Cardiac muscle cell (in vitro differentiated cells and primary cell): ENCODE measurements at regions not wholly inside any gene's neighbourhood (a gene's known extent, or its start where the extent isn't known, plus 50 kb on each side); places are given as distances from the start of the nearest gene placed in this dataset.
"Not testable (repeated sequence)": the region's sequence is repeated elsewhere in the genome, so short reads cannot be mapped to it uniquely, and the experiment has no call there.

Experiments used
- DNase-seq, 2 donors: peaks; one replicate each; pipeline versions ENCODE4 v3.0.0 to v3.0.0-alpha.2; 2010 to 2017; ENCODE audit warnings: low read depth in 1 of 2, low spot score in 1 of 2
- H3K27ac ChIP-seq: fragments of 200-600 bp; sonication (generic); 2 replicates; pipeline ENCODE4 v1.5.1; 2016
- H3K27me3 ChIP-seq: fragments of 200-600 bp; sonication (generic); 2 replicates; pipeline ENCODE4 v1.6.0; 2016; ENCODE audit warnings: control low read depth
- H3K36me3 ChIP-seq: fragments of 200-600 bp; sonication (generic); 2 replicates; pipeline ENCODE4 v1.5.1; 2016; ENCODE audit warnings: control low read depth
- H3K4me1 ChIP-seq: fragments of 200-600 bp; sonication (generic); 2 replicates; pipeline ENCODE4 v1.8.1; 2017; ENCODE audit warnings: low read depth, mild to moderate bottlenecking, mixed run types
- H3K4me3 ChIP-seq: fragments of 200-600 bp; sonication (generic); 2 replicates; pipeline ENCODE4 v1.5.1; 2016; ENCODE audit warnings: mild to moderate bottlenecking
- H3K9me3 ChIP-seq: fragments of 200-600 bp; sonication (generic); 2 replicates; pipeline ENCODE4 v1.5.1; 2017; ENCODE audit warnings: low read depth, mild to moderate bottlenecking, control low read depth
- CTCF ChIP-seq: IDR thresholded peaks from 2 replicates; pipeline ENCODE4 v1.5.1; 2012; ENCODE audit warnings: low read depth, mild to moderate bottlenecking, low read length

- Histone ChIP-seq H3K36me3 (no peaks in the 10 kb centered on the region), H3K4me1 (no peaks in the 10 kb centered on the region), H3K9me3 (no peaks in the 10 kb centered on the region), H3K27me3 (no peaks in the 10 kb centered on the region), H3K27ac (no peak overlapping the region), H3K4me3 (no peak overlapping the region)
- no peak for TF ChIP-seq CTCF
- DNase-seq = no peak
These were observed 202.9 kb upstream of the PROK2 start for GRCh38 chr3:71987828-71988227.

- TF ChIP-seq CTCF = peak; percentile 42
- Histone ChIP-seq H3K27me3 (no peaks in the 10 kb centered on the region), H3K4me1 (no peaks in the 10 kb centered on the region), H3K36me3 (no peaks in the 10 kb centered on the region), H3K9me3 (no peaks in the 10 kb centered on the region), H3K4me3 (no peak overlapping the region), H3K27ac (no peak overlapping the region)
- DNase-seq = peak in 1 of 2 donors; percentile 27
These were observed 202.3 kb upstream of the PROK2 start for GRCh38 chr3:71987089-71987735.

GRCh38 chr3:71986606-71987005, 201.7 kb upstream of the PROK2 start:
- no peak for DNase-seq
- Histone ChIP-seq H3K4me3 (no peak overlapping the region), H3K9me3 (no peaks in the 10 kb centered on the region), H3K36me3 (no peaks in the 10 kb centered on the region), H3K27me3 (no peaks in the 10 kb centered on the region), H3K27ac (no peak overlapping the region), H3K4me1 (no peaks in the 10 kb centered on the region)
- no peak for TF ChIP-seq CTCF

GRCh38 chr3:71984843-71985613, 200.1 kb upstream of the PROK2 start:
- no peaks in the 10 kb centered on the region for H3K36me3 ChIP-seq
- no peak for TF ChIP-seq CTCF
- DNase-seq = no peak

GRCh38 chr3:71983694-71984093, 198.7 kb upstream of the PROK2 start:
- H3K36me3 ChIP-seq = no peaks in the 10 kb centered on the region
- no peak for TF ChIP-seq CTCF
- no peaks in the 10 kb centered on the region for H3K4me1 ChIP-seq
- no peak for DNase-seq
- no peak overlapping the region for H3K27ac ChIP-seq
- H3K9me3 ChIP-seq = no peaks in the 10 kb centered on the region
- no peaks in the 10 kb centered on the region for H3K27me3 ChIP-seq
- no peak overlapping the region for H3K4me3 ChIP-seq

More at GRCh38 chr3:71984843-71985613, 200.1 kb upstream of the PROK2 start:
- no peaks in the 10 kb centered on the region for H3K4me1 ChIP-seq
- no peaks in the 10 kb centered on the region for H3K9me3 ChIP-seq
- no peak overlapping the region for H3K27ac ChIP-seq
- no peak overlapping the region for H3K4me3 ChIP-seq
- no peaks in the 10 kb centered on the region for H3K27me3 ChIP-seq

GRCh38 chr3:71982506-71983258, 197.7 kb upstream of the PROK2 start:
- peak in 1 of 2 donors; percentile 65 for DNase-seq
- not testable (repeated sequence) for H3K9me3 ChIP-seq, H3K36me3 ChIP-seq, H3K27me3 ChIP-seq, H3K4me3 ChIP-seq, H3K4me1 ChIP-seq, H3K27ac ChIP-seq
